Mesendoderm (in vitro differentiated cells): ENCODE measurements at regions not wholly inside any gene's neighbourhood (a gene's known extent, or its start where the extent isn't known, plus 50 kb on each side); places are given as distances from the start of the nearest gene placed in this dataset.
A peak's percentile ranks its signal among the peaks of the same experiment; 100 is the strongest.
"Not testable (repeated sequence)": the region's sequence is repeated elsewhere in the genome, so short reads cannot be mapped to it uniquely, and the experiment has no call there.

Experiments
- DNase-seq: peaks from one replicate; pipeline ENCODE4 v3.0.0; 2013
- H2AK5ac ChIP-seq: 2 replicates; pipeline ENCODE4 v1.6.1; 2013; ENCODE audit warnings: low read length, inconsistent platforms
- H2BK120ac ChIP-seq: 2 replicates; pipeline ENCODE4 v1.6.1; 2013; ENCODE audit warnings: low read depth, mild to moderate bottlenecking, low read length, moderate library complexity, mixed read lengths
- H2BK15ac ChIP-seq: replicated peaks from 2 replicates; pipeline ENCODE4 v1.6.1; 2013; ENCODE audit warnings: low read depth, mild to moderate bottlenecking, moderate library complexity
- H2BK5ac ChIP-seq: 2 replicates; pipeline ENCODE4 v1.6.1; 2013; ENCODE audit warnings: low read length, inconsistent platforms
- H3K18ac ChIP-seq: 2 replicates; pipeline ENCODE4 v1.6.1; 2013; ENCODE audit warnings: mild to moderate bottlenecking, low read length, mixed read lengths
- H3K23ac ChIP-seq: one replicate; pipeline ENCODE4 v1.6.1; 2013; ENCODE audit warnings: low read length
- H3K27ac ChIP-seq: 2 replicates; pipeline ENCODE4 v1.5.1; 2013; ENCODE audit warnings: low read depth, mild to moderate bottlenecking, inconsistent platforms, low read length, moderate library complexity
- H3K27me3 ChIP-seq: 2 replicates; pipeline ENCODE4 v1.6.1; 2013; ENCODE audit warnings: low read length, control low read depth, mild to moderate bottlenecking, inconsistent platforms; ENCODE audit not compliant: insufficient read depth, poor library complexity
- H3K36me3 ChIP-seq: 2 replicates; pipeline ENCODE4 v1.6.1; 2013; ENCODE audit warnings: low read length, inconsistent platforms; ENCODE audit not compliant: control insufficient read depth, insufficient read depth
- H3K4ac ChIP-seq: one replicate; pipeline ENCODE4 v1.6.1; 2013; ENCODE audit warnings: low read depth, mild to moderate bottlenecking, low read length, moderate library complexity
- H3K4me1 ChIP-seq: 2 replicates; pipeline ENCODE4 v1.6.1; 2013; ENCODE audit warnings: low read depth, low read length, inconsistent platforms; ENCODE audit not compliant: control insufficient read depth
- H3K4me2 ChIP-seq: 2 replicates; pipeline ENCODE4 v1.6.1; 2013; ENCODE audit warnings: low read length
- H3K4me3 ChIP-seq: 2 replicates; pipeline ENCODE4 v1.5.1; 2013; ENCODE audit warnings: mild to moderate bottlenecking, low read length
- H3K56ac ChIP-seq: one replicate; pipeline ENCODE4 v1.6.1; 2013; ENCODE audit warnings: low read length
- H3K79me1 ChIP-seq: 2 replicates; pipeline ENCODE4 v1.6.1; 2013; ENCODE audit warnings: low read length, inconsistent platforms
- H3K79me2 ChIP-seq: 2 replicates; pipeline ENCODE4 v1.6.1; 2013; ENCODE audit warnings: mild to moderate bottlenecking, low read length; ENCODE audit not compliant: control insufficient read depth, insufficient read depth
- H3K9ac ChIP-seq: 2 replicates; pipeline ENCODE4 v1.6.1; 2013; ENCODE audit warnings: low read length, inconsistent platforms
- H4K5ac ChIP-seq: one replicate; pipeline ENCODE4 v1.6.1; 2013; ENCODE audit warnings: low read length
- H4K8ac ChIP-seq: one replicate; pipeline ENCODE4 v1.6.1; 2013; ENCODE audit warnings: low read depth, mild to moderate bottlenecking, control low read depth, low read length, moderate library complexity
- WGBS: extraction: QIAGEN DNeasy Blood & Tissue Kit; methylation state at CpG from one replicate; pipeline ENCODE4 v1.1.7; 2013; ENCODE audit warnings: low lambda C conversion rate, missing lambda C conversion rate; ENCODE audit not compliant: insufficient coverage; ENCODE audit errors: extremely low coverage; 5-methylcytosine and 5-hydroxymethylcytosine counted together

DNA sequence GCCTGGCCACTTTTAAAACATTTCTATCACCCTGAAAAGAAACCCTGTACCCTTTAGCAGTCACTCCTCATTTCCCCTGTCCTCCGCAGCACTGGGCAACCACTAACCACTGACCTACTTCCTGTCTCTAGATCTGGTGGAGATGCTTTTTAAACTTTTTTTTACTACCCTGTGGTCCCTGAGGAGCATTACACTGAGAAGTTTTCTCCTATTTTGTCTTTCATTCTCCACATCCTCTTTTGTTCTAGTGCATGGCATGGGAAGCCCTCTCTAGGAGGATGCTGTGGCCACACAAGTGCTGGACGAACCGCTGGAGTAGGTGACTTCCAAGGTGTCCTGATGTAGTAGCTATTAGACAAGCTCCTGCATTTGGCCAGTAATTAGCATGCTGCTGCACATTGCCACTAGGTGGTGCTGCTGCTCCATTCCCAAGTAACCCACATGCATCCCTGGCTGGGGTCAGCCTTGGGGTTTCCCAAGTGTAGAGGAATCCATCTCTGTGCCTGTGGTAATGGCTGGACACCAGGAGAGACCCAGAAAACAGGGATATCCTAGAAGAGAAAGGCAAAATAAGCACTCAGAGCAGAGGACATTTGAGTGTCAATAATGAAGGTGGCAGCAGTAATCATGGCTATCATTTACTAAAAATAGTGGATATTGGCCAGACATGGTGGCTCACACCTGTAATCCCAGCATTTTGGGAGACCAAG, 143.8 kb upstream of the CRHR1 start:
- WGBS = no CpG with 5 or more reads among the region's 3 CpGs
- Histone ChIP-seq H3K27me3 (no peaks in the 10 kb centered on the region), H4K8ac (no peak overlapping the region), H3K4ac (no peak overlapping the region), H3K4me2 (no peak overlapping the region), H2AK5ac (no peak overlapping the region), H3K4me3 (no peak overlapping the region), H3K56ac (no peak overlapping the region), H3K27ac (no peak overlapping the region), H3K23ac (no peak overlapping the region), H2BK5ac (no peak overlapping the region), H4K5ac (no peak overlapping the region), H3K18ac (no peak overlapping the region), H3K79me1 (no peaks in the 10 kb centered on the region), H2BK120ac (no peak overlapping the region), H3K4me1 (no peaks in the 10 kb centered on the region), H2BK15ac (no peak overlapping the region), H3K9ac (no peak overlapping the region), H3K79me2 (no peaks in the 10 kb centered on the region), H3K36me3 (peaks cover 3% of the 10 kb centered on the region)
- DNase-seq = peak; percentile 86

DNA sequence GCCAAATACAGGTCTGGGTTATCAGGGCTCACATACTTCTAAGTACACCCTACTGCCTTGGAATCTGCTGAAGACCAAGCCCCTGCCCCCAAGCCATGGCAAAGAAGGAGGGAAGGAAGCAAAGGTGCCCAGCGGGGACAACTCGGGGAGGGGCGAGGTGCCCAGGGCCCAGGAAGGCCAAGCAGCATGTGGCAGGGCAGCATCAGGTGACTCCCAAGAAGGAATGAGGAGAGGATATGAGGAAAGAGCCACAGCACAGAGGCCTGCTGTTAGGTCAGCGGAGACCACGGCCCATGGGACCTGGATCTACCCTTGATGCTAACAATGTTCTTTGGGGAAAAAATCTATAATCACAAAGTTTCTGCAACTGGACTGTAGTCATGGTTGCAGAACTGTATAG, 142.6 kb upstream of the CRHR1 start:
- no peaks in the 10 kb centered on the region for H3K27me3 ChIP-seq
- H3K4ac ChIP-seq = no peak overlapping the region
- no peak overlapping the region for H4K8ac ChIP-seq
- no peaks in the 10 kb centered on the region for H3K4me1 ChIP-seq
- no peaks in the 10 kb centered on the region for H3K79me2 ChIP-seq
- H3K4me3 ChIP-seq = no peak overlapping the region
- no peak overlapping the region for H4K5ac ChIP-seq
- H2BK5ac ChIP-seq = no peak overlapping the region
- no peak overlapping the region for H2BK120ac ChIP-seq
- H3K4me2 ChIP-seq = no peak overlapping the region
- H2AK5ac ChIP-seq = no peak overlapping the region
- WGBS = no CpG with 5 or more reads among the region's 5 CpGs
- H3K79me1 ChIP-seq = no peaks in the 10 kb centered on the region
- no peak overlapping the region for H2BK15ac ChIP-seq
- no peak overlapping the region for H3K9ac ChIP-seq
- no peak overlapping the region for H3K23ac ChIP-seq
- H3K27ac ChIP-seq = peak overlapping the region; percentile 36
- H3K18ac ChIP-seq = no peak overlapping the region
- peaks cover 2% of the 10 kb centered on the region for H3K36me3 ChIP-seq
- DNase-seq = no peak
- H3K56ac ChIP-seq = no peak overlapping the region

DNA sequence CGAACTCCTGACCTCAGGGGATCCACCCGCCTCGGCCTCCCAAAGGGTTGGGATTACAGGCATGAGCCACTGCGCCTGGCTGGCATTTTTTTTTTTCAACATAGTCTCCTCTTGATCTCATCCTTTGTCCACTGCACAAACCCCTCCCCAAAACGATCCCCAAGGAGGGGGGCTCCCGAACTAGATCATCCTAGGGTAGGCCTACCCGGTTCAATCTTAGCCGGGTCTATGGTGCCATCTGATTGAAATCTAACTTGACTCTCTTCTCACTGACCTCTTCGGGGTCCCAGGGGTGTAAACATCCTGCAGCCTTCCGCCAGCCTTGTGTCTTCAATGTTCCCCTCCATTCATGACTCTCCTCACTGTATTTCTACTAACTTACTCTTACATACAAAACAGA, 140.5 kb upstream of the CRHR1 start:
- Histone ChIP-seq H4K5ac (no peak overlapping the region), H3K56ac (no peak overlapping the region), H3K4ac (no peak overlapping the region), H3K9ac (no peak overlapping the region), H2BK5ac (no peak overlapping the region), H4K8ac (no peak overlapping the region), H3K23ac (no peak overlapping the region), H3K79me2 (no peaks in the 10 kb centered on the region), H2BK15ac (no peak overlapping the region), H2BK120ac (no peak overlapping the region), H3K27ac (no peak overlapping the region), H3K18ac (no peak overlapping the region), H3K4me1 (no peaks in the 10 kb centered on the region), H3K36me3 (no peaks in the 10 kb centered on the region), H2AK5ac (no peak overlapping the region), H3K27me3 (no peaks in the 10 kb centered on the region), H3K4me2 (no peak overlapping the region), H3K4me3 (no peak overlapping the region), H3K79me1 (no peaks in the 10 kb centered on the region)
- DNase-seq = no peak
- whole genome bisulfite sequencing = no CpG with 5 or more reads among the region's 10 CpGs

DNA sequence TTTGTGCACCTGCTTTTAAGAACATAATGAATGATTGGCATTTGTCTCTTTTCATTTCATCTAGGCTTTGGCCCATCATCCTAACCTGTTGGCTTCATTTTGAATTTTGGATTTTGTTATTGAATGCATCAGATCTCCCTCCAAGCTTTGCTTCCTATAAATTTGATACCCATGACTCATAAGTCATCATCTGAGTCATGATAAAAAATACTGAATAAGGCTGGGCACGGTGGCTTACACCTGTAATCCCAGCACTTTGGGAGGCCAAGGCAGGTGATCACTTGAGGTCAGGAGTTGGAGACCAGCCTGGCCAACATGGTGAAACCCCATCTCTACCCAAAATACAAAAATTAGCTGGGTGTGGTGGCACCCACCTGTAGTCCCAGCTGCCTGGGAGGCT, 139.5 kb upstream of the CRHR1 start:
- H3K4me3 ChIP-seq, H2BK15ac ChIP-seq, H3K4ac ChIP-seq, H3K4me2 ChIP-seq, H4K5ac ChIP-seq, H4K8ac ChIP-seq, H2AK5ac ChIP-seq, H3K79me2 ChIP-seq, H3K4me1 ChIP-seq, DNase-seq, H2BK120ac ChIP-seq, H3K18ac ChIP-seq, H3K23ac ChIP-seq, H2BK5ac ChIP-seq, H3K79me1 ChIP-seq, H3K27me3 ChIP-seq, H3K36me3 ChIP-seq, H3K9ac ChIP-seq, H3K27ac ChIP-seq, H3K56ac ChIP-seq: not testable (repeated sequence)
- no CpG with 5 or more reads among the region's 1 CpG for WGBS

DNA sequence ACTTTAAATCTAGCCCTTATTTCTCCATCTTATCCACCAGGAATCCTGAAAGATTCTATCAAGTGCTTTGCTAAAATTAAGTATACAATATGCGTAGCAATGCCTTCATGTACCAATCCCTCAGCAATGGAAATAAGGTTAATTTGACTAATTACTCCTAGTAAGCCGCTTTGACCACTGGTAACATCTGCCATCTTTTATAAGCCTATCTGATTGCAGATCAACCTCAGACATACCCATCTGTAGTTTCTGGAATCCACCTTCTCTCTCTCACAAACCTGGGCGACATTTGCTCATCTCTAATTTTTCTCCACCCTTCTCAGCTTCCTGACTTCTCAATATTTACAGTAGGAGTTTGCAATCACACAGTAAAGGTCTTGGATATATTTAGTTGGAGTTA, 138.8 kb upstream of the CRHR1 start:
- no peak overlapping the region for H3K23ac ChIP-seq

More for the DNA sequence above, 138.8 kb upstream of the CRHR1 start:
- Histone ChIP-seq H3K36me3 (no peaks in the 10 kb centered on the region), H3K4me2 (no peak overlapping the region), H3K56ac (no peak overlapping the region), H3K27me3 (no peaks in the 10 kb centered on the region), H2BK15ac (no peak overlapping the region), H4K5ac (no peak overlapping the region), H2BK120ac (no peak overlapping the region), H4K8ac (no peak overlapping the region), H2AK5ac (no peak overlapping the region), H3K18ac (no peak overlapping the region), H3K4me1 (no peaks in the 10 kb centered on the region), H3K4me3 (no peak overlapping the region), H3K9ac (no peak overlapping the region), H3K79me2 (no peaks in the 10 kb centered on the region), H3K27ac (no peak overlapping the region), H2BK5ac (no peak overlapping the region), H3K4ac (no peak overlapping the region), H3K79me1 (no peaks in the 10 kb centered on the region)
- DNase-seq = no peak
- no CpG with 5 or more reads among the region's 3 CpGs for WGBS
